ENCODE measurements at regions not wholly inside any gene's neighbourhood (a gene's known extent, or its start where the extent isn't known, plus 50 kb on each side); places are given as distances from the start of the nearest gene placed in this dataset.
"Not testable (repeated sequence)": the region's sequence is repeated elsewhere in the genome, so short reads cannot be mapped to it uniquely, and the experiment has no call there.

GRCh38 chr5:167296066-167296465 lies 995.4 kb upstream of the WWC1 start:
- TF ChIP-seq POLR2AphosphoS5 (IDR thresholded peaks at IDR 0.05) (no peak), POLR2A (IDR thresholded peaks at IDR 0.05) (no peak), EP300 (IDR thresholded peaks at IDR 0.05; ENCODE audit: low read depth) (no peak), CTCF (IDR thresholded peaks at IDR 0.05) (no peak)
- WGBS, 2 donors (ENCODE audit: low coverage in 1 of 2) = 72 to 73% methylated on average over 5 of the region's 5 CpGs

GRCh38 chr5:167296661-167297060 lies 994.8 kb upstream of the WWC1 start:
- intact Hi-C loops (cut with DNase I; ENCODE audit: low total_unique reads) = no loop called here
- TF ChIP-seq POLR2A (IDR thresholded peaks at IDR 0.05) = no peak
- TF ChIP-seq EP300 (IDR thresholded peaks at IDR 0.05; ENCODE audit: low read depth) = no peak
- no peak for TF ChIP-seq CTCF (IDR thresholded peaks at IDR 0.05)
- no peak for TF ChIP-seq POLR2AphosphoS5 (IDR thresholded peaks at IDR 0.05)
- H3K9me3 ChIP-seq = no peaks in the 10 kb centered on the region
- DNase-seq = peak; percentile 8
- H3K4me3 ChIP-seq = no peak overlapping the region
- H3K4me1 ChIP-seq = peaks cover 0 to 19% (median 9%) of the 10 kb centered on the region in 4 donors
- in situ Hi-C loops (cut with MboI; ENCODE audit: low pct_ligation_motif_present in 1 of 4, low pct_unique_long_range_greater_than_20kb in 1 of 4, low sequenced_read_pairs in 3 of 4) = no loop called here
- H3K36me3 ChIP-seq = no peaks in the 10 kb centered on the region
- WGBS, 2 donors (ENCODE audit: low coverage in 1 of 2) = 92% methylated on average over 1 of the region's 1 CpG; no CpG with 5 or more reads in 1 of the 2 donors
- H3K27me3 ChIP-seq = no peaks in the 10 kb centered on the region
- no peak overlapping the region for H3K27ac ChIP-seq

More at GRCh38 chr5:167296066-167296465, 995.4 kb upstream of the WWC1 start:
- Histone ChIP-seq H3K4me3 (no peak overlapping the region), H3K27me3 (no peaks in the 10 kb centered on the region), H3K36me3 (no peaks in the 10 kb centered on the region), H3K27ac (peak overlapping the region in 1 of 4 donors; percentile 59), H3K9me3 (no peaks in the 10 kb centered on the region), H3K4me1 (peaks cover 0 to 19% (median 9%) of the 10 kb centered on the region in 4 donors)
- intact Hi-C loops (cut with DNase I; ENCODE audit: low total_unique reads) = no loop called here
- no peak for DNase-seq
- in situ Hi-C loops (cut with MboI; ENCODE audit: low pct_ligation_motif_present in 1 of 4, low pct_unique_long_range_greater_than_20kb in 1 of 4, low sequenced_read_pairs in 3 of 4) = no loop called here

GRCh38 chr5:167299861-167300260 lies 991.6 kb upstream of the WWC1 start:
- 75 to 76% methylated on average over 7 of the region's 7 CpGs for WGBS, 2 donors (ENCODE audit: low coverage in 1 of 2)
- H3K27ac ChIP-seq; in situ Hi-C loops (cut with MboI; ENCODE audit: low pct_ligation_motif_present in 1 of 4, low pct_unique_long_range_greater_than_20kb in 1 of 4, low sequenced_read_pairs in 3 of 4); H3K27me3 ChIP-seq; H3K4me3 ChIP-seq; H3K9me3 ChIP-seq; DNase-seq; H3K36me3 ChIP-seq; intact Hi-C loops (cut with DNase I; ENCODE audit: low total_unique reads); H3K4me1 ChIP-seq: not testable (repeated sequence)

GRCh38 chr5:167303582-167303981 lies 987.9 kb upstream of the WWC1 start:
- no peaks in the 10 kb centered on the region for H3K36me3 ChIP-seq
- WGBS, 2 donors (ENCODE audit: low coverage in 1 of 2) = 93 to 100% methylated on average over 1 to 3 of the region's 3 CpGs
- DNase-seq = no peak
- intact Hi-C loops (cut with DNase I; ENCODE audit: low total_unique reads) (no loop called here), in situ Hi-C loops (cut with MboI; ENCODE audit: low pct_ligation_motif_present in 1 of 4, low pct_unique_long_range_greater_than_20kb in 1 of 4, low sequenced_read_pairs in 3 of 4) (no loop called here)
- TF ChIP-seq CTCF (IDR thresholded peaks at IDR 0.05) = no peak
- TF ChIP-seq EP300 (IDR thresholded peaks at IDR 0.05; ENCODE audit: low read depth) = no peak
- TF ChIP-seq POLR2AphosphoS5 (IDR thresholded peaks at IDR 0.05) = no peak
- TF ChIP-seq POLR2A (IDR thresholded peaks at IDR 0.05) = no peak
- H3K4me3 ChIP-seq = no peak overlapping the region
- H3K27me3 ChIP-seq = no peaks in the 10 kb centered on the region
- H3K27ac ChIP-seq = no peak overlapping the region
- H3K9me3 ChIP-seq = no peaks in the 10 kb centered on the region
- H3K4me1 ChIP-seq = no peaks in the 10 kb centered on the region

GRCh38 chr5:167304834-167305469 lies 986.5 kb upstream of the WWC1 start:
- intact Hi-C loops (cut with DNase I; ENCODE audit: low total_unique reads) (loop anchor here (1.0 kb wide), 1 partner anchor 38 kb away; no protein-coding TSS in a partner anchor), in situ Hi-C loops (cut with MboI; ENCODE audit: low pct_ligation_motif_present in 1 of 4, low pct_unique_long_range_greater_than_20kb in 1 of 4, low sequenced_read_pairs in 3 of 4) (no loop called here)
- 63 to 64% methylated on average over 5 to 6 of the region's 6 CpGs for WGBS, 2 donors (ENCODE audit: low coverage in 1 of 2)
- Histone ChIP-seq H3K4me3 (no peak overlapping the region), H3K27ac (no peak overlapping the region), H3K27me3 (no peaks in the 10 kb centered on the region), H3K36me3 (no peaks in the 10 kb centered on the region), H3K9me3 (no peaks in the 10 kb centered on the region), H3K4me1 (no peaks in the 10 kb centered on the region)
- no peak for TF ChIP-seq EP300 (IDR thresholded peaks at IDR 0.05; ENCODE audit: low read depth)
- TF ChIP-seq POLR2AphosphoS5 (IDR thresholded peaks at IDR 0.05) = no peak
- TF ChIP-seq CTCF (IDR thresholded peaks at IDR 0.05) = no peak
- TF ChIP-seq POLR2A (IDR thresholded peaks at IDR 0.05) = no peak
- DNase-seq = no peak

Data from transverse colon (tissue), 4 donors.